GM12891 (cell line): ENCODE measurements at regions not wholly inside any gene's neighbourhood (a gene's known extent, or its start where the extent isn't known, plus 50 kb on each side); places are given as distances from the start of the nearest gene placed in this dataset.

Source experiments
- DNase-seq: peaks from one replicate; pipeline ENCODE4 v3.0.0; 2011; ENCODE audit warnings: low spot score; ENCODE audit not compliant: insufficient read length
- FAIRE-seq: peaks from 2 replicates; lab custom pipeline; 2011; peaks lifted over from hg19 to GRCh38; lab: Jason Lieb, UNC
- PAX5 ChIP-seq: IDR thresholded peaks from 2 replicates; pipeline ENCODE4 v1.6.1; 2011; ENCODE audit warnings: low read length, moderate library complexity, mild to moderate bottlenecking; ENCODE audit not compliant: insufficient read depth, severe bottlenecking
- POLR2A ChIP-seq: IDR thresholded peaks from 2 replicates; pipeline ENCODE4 v1.6.1; 2011; ENCODE audit warnings: low read depth, low read length, control low read depth
- POLR2AphosphoS5 ChIP-seq: IDR thresholded peaks from 2 replicates; pipeline ENCODE4 v1.6.1; 2011; ENCODE audit warnings: low read depth, low read length, control low read depth
- POU2F2 ChIP-seq: IDR thresholded peaks from 2 replicates; pipeline ENCODE4 v1.6.1; 2011; ENCODE audit warnings: low read depth, mild to moderate bottlenecking, control low read depth, low read length, moderate library complexity
- SPI1 ChIP-seq: IDR thresholded peaks from 2 replicates; pipeline ENCODE4 v1.6.1; 2011; ENCODE audit warnings: low read depth, low read length, control low read depth
- TAF1 ChIP-seq: IDR thresholded peaks from 2 replicates; pipeline ENCODE4 v1.6.1; 2011; ENCODE audit warnings: low read depth, low read length, control low read depth

GRCh38 chr10:105971460-105971859 is 1193.0 kb downstream of the SORCS1 start:
- FAIRE-seq (no peak), DNase-seq (no peak)

GRCh38 chr10:105969884-105970377 is 1194.6 kb downstream of the SORCS1 start:
- TF ChIP-seq TAF1, result no peak
- no peak for TF ChIP-seq POU2F2
- no peak for TF ChIP-seq SPI1
- no peak for TF ChIP-seq POLR2AphosphoS5
- TF ChIP-seq PAX5, result no peak
- no peak for TF ChIP-seq POLR2A
- no peak for FAIRE-seq
- DNase-seq, result no peak

More at GRCh38 chr10:105971460-105971859, 1193.0 kb downstream of the SORCS1 start:
- TF ChIP-seq SPI1, result no peak
- TF ChIP-seq TAF1, result no peak
- no peak for TF ChIP-seq POLR2A

GRCh38 chr10:105968666-105969065 is 1195.8 kb downstream of the SORCS1 start:
- FAIRE-seq (no peak), DNase-seq (no peak)
- TF ChIP-seq TAF1, result no peak
- no peak for TF ChIP-seq POLR2A
- TF ChIP-seq POU2F2, result no peak

DNA sequence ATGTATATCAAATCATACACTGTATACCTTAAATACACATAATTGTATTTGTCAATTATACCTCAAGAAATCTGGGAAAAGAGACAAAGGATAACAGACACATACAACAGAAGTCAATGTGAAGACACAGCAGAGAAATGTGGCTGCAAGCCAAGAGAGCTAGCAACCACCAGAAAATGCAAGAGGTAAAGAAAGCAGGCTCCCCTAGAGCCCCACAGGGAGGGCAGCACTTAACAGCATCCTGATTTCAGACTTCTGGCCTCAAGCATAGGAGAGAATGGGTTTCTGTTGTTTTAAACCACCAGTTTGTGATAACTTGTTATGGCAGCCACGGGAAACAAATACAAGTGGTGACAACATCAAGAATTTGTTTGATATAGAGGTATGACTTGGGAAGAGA is 1197.2 kb downstream of the SORCS1 start:
- no peak for DNase-seq
- TF ChIP-seq POLR2AphosphoS5, result no peak
- TF ChIP-seq PAX5, result no peak
- no peak for TF ChIP-seq POU2F2
- TF ChIP-seq SPI1, result no peak
- no peak for TF ChIP-seq POLR2A
- no peak for TF ChIP-seq TAF1
- no peak for FAIRE-seq

DNA sequence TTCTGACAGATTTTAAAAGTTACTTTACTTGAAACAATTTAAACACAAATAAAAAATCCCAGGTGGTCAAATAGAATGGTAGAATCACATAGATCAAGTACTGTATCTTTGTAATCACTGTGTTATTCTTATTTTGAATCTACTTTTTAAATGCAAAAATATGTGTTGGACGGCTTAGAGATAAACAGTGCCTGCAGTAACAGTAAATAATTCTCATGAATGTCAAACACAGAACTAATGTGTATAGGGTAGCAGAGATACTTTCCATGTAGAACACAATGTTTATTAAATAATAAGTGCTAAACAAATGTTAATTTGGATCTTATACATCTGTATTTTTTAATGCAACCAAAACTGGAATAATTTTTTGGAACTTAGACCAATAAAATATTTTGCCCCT is 1199.4 kb downstream of the SORCS1 start:
- TF ChIP-seq POLR2AphosphoS5, result no peak
- TF ChIP-seq TAF1, result no peak
- no peak for TF ChIP-seq SPI1
- no peak for TF ChIP-seq PAX5
- no peak for TF ChIP-seq POU2F2
- no peak for TF ChIP-seq POLR2A
- DNase-seq (no peak), FAIRE-seq (no peak)

DNA sequence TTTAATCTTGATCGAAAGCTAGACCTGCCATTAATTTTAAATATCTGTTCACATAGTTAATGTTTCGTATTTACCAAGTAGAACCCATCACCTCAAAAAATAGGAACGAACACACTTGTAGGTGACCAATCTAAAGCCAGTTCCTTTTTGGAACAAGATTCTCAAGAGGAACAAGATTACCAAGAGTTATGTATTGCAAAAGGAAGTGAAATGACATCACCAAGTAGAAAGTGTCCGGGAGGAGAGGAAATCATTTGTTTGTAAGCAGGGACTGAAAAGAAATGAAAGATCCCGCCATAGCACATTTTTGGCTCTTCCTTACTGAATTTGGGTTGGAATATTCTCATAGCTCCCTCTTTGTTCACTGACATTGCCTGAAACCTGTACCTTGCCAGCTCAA is 1200.5 kb downstream of the SORCS1 start:
- no peak for DNase-seq
- no peak for TF ChIP-seq POLR2A
- TF ChIP-seq SPI1, result no peak
- no peak for TF ChIP-seq TAF1
- TF ChIP-seq PAX5, result no peak
- no peak for TF ChIP-seq POU2F2
- TF ChIP-seq POLR2AphosphoS5, result no peak
- FAIRE-seq, result no peak

- FAIRE-seq (no peak), DNase-seq (no peak)
- TF ChIP-seq SPI1 (no peak), POLR2AphosphoS5 (no peak), POU2F2 (no peak), TAF1 (no peak), POLR2A (no peak), PAX5 (no peak)
Observed at GRCh38 chr10:105963334-105963884, 1201.1 kb downstream of the SORCS1 start.

- DNase-seq (no peak), FAIRE-seq (no peak)
- TF ChIP-seq PAX5 (no peak), POLR2AphosphoS5 (no peak), POLR2A (no peak), POU2F2 (no peak), TAF1 (no peak), SPI1 (no peak)
Observed at GRCh38 chr10:105956550-105956949, 1208.0 kb downstream of the SORCS1 start.

DNA sequence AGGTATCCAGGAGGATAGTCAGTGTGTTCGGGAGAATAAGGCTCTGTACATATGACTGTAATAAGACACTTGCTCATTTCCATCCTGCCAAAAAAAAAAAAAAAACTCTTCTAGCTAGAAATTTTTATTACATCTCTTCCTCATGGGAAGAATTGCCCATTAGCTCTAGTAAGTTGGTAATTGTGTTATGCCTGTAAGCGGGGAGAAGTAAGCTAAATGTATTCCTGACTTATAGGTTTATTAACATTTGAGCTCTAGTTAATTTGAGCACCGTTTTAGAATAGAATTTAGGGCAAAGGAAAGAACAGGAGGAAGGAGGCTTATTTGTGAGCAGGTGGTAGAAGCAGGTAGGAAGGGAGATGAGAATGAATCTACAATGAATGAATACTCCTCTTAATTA is 1210.6 kb downstream of the SORCS1 start:
- no peak for DNase-seq
- FAIRE-seq, result no peak

GRCh38 chr10:105953056-105953455 is 1211.5 kb downstream of the SORCS1 start:
- FAIRE-seq (no peak), DNase-seq (no peak)
- no peak for TF ChIP-seq TAF1
- no peak for TF ChIP-seq POU2F2
- no peak for TF ChIP-seq PAX5
- no peak for TF ChIP-seq POLR2A
- TF ChIP-seq SPI1, result no peak
- TF ChIP-seq POLR2AphosphoS5, result no peak

More for the DNA sequence above, 1210.6 kb downstream of the SORCS1 start:
- TF ChIP-seq SPI1 (no peak), POLR2AphosphoS5 (no peak), POLR2A (no peak), TAF1 (no peak), POU2F2 (no peak), PAX5 (no peak)
